A549 (cell line): ENCODE measurements at regions not wholly inside any gene's neighbourhood (a gene's known extent, or its start where the extent isn't known, plus 50 kb on each side); places are given as distances from the start of the nearest gene placed in this dataset.

ENCODE experiments used
- EP300 ChIP-seq, 2 experiments: fragments of >200 bp; sonication (Bioruptor Twin); formaldehyde crosslinking; IDR thresholded peaks; 2 replicates in 1 of 2; 3 replicates in 1 of 2; pipeline ENCODE4 v1.6.1; 2016 to 2017
- FOSL2 ChIP-seq, 2 experiments: fragments of 450-650 bp in 1 of 2; fragments of >200 bp in 1 of 2; sonication (Bioruptor Twin) in 1 of 2; formaldehyde crosslinking; IDR thresholded peaks; 2 replicates each; pipeline versions ENCODE4 v1.5.0 to v1.6.1; 2016 to 2020; ENCODE audit warnings: mild to moderate bottlenecking in 1 of 2, moderate library complexity in 1 of 2
- HOXA7 ChIP-seq: fragments of 250-450 bp; sonication (Bioruptor Pico); IDR thresholded peaks from 2 replicates; pipeline ENCODE4 v1.5.0; 2020; ENCODE audit warnings: mild to moderate bottlenecking, moderate library complexity
- PHF8 ChIP-seq: fragments of 200-600 bp; sonication (generic); IDR thresholded peaks from 2 replicates; pipeline ENCODE4 v1.6.1; 2016; ENCODE audit warnings: low read depth, mild to moderate bottlenecking, antibody characterized with exemption, moderate library complexity, borderline replicate concordance
- POLR2A ChIP-seq: IDR thresholded peaks from 2 replicates; pipeline ENCODE4 v1.6.1; 2012; ENCODE audit warnings: mild to moderate bottlenecking, low read length
- REST ChIP-seq: fragments of 200-600 bp; sonication (generic); IDR thresholded peaks from 2 replicates; pipeline ENCODE4 v1.6.1; 2016; ENCODE audit warnings: antibody characterized with exemption, mild to moderate bottlenecking, moderate library complexity
- ZFP36 ChIP-seq: fragments of 450-650 bp; IDR thresholded peaks from 2 replicates; pipeline ENCODE4 v1.6.1; 2014; ENCODE audit warnings: borderline replicate concordance; ENCODE audit not compliant: partially characterized antibody
- TF ChIP-seq, protein P1 (sequence below): fragments of >200 bp; sonication (Bioruptor Twin); formaldehyde crosslinking; IDR thresholded peaks from 3 replicates; pipeline ENCODE4 v1.5.1; 2016
- TF ChIP-seq, protein P2 (sequence below): fragments of 450-650 bp; IDR thresholded peaks from 2 replicates; pipeline ENCODE4 v1.6.1; 2014; ENCODE audit warnings: antibody characterized with exemption

DNA sequence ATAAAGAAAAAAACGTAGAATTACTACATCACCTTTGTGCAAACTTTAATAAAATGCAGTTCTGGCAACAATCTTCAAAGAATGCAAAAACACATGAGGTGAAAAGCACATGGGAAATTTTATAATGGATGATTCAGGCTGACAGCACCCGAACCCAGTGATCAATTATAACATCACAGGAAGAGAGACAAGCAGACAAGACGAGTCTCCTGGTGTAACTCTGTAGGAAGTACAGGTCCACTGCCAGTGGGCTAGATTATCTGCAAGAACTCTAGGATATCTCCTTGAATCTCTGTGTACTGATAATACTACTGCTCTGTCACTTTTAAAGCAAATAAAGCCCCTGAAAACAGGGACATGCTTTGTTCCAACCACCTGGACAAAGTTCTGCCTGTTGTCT lies 58.9 kb upstream of the NXF3 start:
- TF ChIP-seq, protein P1, sequence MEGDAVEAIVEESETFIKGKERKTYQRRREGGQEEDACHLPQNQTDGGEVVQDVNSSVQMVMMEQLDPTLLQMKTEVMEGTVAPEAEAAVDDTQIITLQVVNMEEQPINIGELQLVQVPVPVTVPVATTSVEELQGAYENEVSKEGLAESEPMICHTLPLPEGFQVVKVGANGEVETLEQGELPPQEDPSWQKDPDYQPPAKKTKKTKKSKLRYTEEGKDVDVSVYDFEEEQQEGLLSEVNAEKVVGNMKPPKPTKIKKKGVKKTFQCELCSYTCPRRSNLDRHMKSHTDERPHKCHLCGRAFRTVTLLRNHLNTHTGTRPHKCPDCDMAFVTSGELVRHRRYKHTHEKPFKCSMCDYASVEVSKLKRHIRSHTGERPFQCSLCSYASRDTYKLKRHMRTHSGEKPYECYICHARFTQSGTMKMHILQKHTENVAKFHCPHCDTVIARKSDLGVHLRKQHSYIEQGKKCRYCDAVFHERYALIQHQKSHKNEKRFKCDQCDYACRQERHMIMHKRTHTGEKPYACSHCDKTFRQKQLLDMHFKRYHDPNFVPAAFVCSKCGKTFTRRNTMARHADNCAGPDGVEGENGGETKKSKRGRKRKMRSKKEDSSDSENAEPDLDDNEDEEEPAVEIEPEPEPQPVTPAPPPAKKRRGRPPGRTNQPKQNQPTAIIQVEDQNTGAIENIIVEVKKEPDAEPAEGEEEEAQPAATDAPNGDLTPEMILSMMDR, result no peak
- no peak for TF ChIP-seq POLR2A
- no peak for TF ChIP-seq EP300 (IDR thresholded peaks at IDR 0.05)
- TF ChIP-seq ZFP36, result no peak
- TF ChIP-seq, protein P2, sequence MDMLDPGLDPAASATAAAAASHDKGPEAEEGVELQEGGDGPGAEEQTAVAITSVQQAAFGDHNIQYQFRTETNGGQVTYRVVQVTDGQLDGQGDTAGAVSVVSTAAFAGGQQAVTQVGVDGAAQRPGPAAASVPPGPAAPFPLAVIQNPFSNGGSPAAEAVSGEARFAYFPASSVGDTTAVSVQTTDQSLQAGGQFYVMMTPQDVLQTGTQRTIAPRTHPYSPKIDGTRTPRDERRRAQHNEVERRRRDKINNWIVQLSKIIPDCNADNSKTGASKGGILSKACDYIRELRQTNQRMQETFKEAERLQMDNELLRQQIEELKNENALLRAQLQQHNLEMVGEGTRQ, result no peak
- no peak for TF ChIP-seq HOXA7 (CRISPR knock-in tag)
- no peak for TF ChIP-seq FOSL2 (IDR thresholded peaks at IDR 0.05)
- no peak for TF ChIP-seq FOSL2 (CRISPR knock-in tag; IDR thresholded peaks at IDR 0.05)
- no peak for TF ChIP-seq REST
- no peak for TF ChIP-seq PHF8
